ENCODE measurements at regions not wholly inside any gene's neighbourhood (a gene's known extent, or its start where the extent isn't known, plus 50 kb on each side); places are given as distances from the start of the nearest gene placed in this dataset.

DNA sequence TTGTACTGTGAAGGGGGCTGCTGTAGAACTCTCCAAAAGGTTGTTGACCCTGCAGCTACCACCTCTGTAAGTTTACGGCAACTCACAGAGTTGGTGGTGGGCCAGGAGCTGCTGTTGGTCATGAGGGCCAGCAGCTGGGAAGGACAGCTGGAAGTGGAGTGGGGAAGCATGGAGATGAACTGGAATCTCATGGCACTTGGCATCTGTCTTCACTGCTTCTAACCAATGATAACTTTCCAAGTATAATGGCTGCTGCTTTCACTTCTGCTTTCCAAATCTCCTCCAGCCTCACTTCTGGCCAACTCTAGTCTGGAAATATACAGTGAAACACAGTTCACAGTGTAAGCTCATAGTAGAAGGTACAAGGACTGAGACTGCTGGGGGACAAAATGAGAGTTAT lies 126.5 kb upstream of the INTU start:
- TF ChIP-seq, protein P1, sequence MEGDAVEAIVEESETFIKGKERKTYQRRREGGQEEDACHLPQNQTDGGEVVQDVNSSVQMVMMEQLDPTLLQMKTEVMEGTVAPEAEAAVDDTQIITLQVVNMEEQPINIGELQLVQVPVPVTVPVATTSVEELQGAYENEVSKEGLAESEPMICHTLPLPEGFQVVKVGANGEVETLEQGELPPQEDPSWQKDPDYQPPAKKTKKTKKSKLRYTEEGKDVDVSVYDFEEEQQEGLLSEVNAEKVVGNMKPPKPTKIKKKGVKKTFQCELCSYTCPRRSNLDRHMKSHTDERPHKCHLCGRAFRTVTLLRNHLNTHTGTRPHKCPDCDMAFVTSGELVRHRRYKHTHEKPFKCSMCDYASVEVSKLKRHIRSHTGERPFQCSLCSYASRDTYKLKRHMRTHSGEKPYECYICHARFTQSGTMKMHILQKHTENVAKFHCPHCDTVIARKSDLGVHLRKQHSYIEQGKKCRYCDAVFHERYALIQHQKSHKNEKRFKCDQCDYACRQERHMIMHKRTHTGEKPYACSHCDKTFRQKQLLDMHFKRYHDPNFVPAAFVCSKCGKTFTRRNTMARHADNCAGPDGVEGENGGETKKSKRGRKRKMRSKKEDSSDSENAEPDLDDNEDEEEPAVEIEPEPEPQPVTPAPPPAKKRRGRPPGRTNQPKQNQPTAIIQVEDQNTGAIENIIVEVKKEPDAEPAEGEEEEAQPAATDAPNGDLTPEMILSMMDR (IDR thresholded peaks at IDR 0.05), result no peak
- TF ChIP-seq EZH2 (IDR thresholded peaks at IDR 0.05; ENCODE audit: borderline replicate concordance, insufficient read depth, low read depth, low read length, poor library complexity, severe bottlenecking), result no peak

Data from B cell (primary cell).